ENCODE measurements at regions not wholly inside any gene's neighbourhood (a gene's known extent, or its start where the extent isn't known, plus 50 kb on each side); places are given as distances from the start of the nearest gene placed in this dataset.

- no peak for DNase-seq
These were observed 515.2 kb upstream of the JARID2 start for GRCh38 chr6:14730654-14731053.

DNA sequence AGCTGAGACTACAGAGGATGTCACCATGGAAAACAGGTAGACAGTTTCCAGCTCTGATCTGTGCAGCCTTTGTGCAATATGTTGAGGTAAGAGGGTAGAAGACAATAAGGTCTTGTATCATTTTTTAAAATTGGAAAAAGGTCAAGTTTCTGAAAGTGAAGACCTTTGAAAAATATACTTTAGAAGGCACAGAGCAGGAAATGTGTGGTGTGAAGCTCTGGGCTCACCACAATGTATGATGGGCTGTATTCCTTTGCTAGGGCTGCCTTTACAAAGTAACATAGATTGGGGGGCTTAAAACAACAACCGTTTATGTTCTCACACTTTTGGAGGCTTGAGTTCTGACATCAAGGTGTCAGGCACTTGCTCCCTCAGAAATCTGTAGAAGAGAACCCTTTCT lies 514.3 kb upstream of the JARID2 start:
- DNase-seq: no peak

DNA sequence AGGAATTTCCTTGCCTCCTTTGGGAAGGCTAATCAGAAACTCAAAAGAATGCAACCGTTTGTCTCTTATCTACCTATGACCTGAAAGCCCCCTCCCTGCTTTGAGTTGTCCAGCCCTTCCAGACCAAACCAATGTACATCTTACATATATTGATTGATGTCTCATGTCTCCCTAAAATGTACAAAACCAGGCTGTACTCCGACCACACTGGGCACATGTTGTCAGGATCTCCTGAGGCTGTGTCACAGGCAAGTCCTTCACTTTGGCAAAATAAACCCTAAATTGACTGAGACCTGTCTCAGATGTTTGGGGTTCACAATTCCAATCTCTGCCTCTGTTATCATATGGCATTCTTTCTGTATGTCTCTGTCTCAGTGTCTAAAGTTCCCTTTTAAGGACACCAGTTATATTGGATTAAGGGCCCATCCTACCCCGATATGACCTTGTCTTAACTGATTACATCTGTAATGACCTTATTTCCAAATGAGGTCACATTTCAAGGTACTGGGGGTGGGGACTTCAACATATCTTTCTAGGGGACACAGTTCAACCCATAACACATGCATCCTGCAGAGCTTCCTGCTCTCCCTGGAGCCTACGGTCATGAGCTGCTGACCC lies 513.5 kb upstream of the JARID2 start:
- no peak for DNase-seq

- DNase-seq: no peak
These were observed 512.8 kb upstream of the JARID2 start for GRCh38 chr6:14732844-14733757.

DNA sequence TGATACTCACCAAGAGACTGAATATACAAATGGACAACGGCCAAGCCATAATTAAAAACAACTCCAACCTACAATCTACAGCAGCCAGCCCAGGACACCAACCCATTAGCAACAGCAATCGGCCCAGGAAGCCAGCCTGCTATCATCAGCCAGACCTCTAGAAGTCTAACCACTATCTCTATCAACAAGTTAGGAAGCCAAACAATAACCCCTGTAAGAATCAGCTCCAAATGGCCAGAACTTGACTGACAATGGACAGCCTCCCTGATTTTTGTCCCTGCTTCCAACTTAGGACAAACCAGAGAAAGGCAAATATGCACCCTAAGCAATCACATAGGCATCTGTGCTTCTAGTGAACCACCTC lies 511.8 kb upstream of the JARID2 start:
- no peak for DNase-seq

DNA sequence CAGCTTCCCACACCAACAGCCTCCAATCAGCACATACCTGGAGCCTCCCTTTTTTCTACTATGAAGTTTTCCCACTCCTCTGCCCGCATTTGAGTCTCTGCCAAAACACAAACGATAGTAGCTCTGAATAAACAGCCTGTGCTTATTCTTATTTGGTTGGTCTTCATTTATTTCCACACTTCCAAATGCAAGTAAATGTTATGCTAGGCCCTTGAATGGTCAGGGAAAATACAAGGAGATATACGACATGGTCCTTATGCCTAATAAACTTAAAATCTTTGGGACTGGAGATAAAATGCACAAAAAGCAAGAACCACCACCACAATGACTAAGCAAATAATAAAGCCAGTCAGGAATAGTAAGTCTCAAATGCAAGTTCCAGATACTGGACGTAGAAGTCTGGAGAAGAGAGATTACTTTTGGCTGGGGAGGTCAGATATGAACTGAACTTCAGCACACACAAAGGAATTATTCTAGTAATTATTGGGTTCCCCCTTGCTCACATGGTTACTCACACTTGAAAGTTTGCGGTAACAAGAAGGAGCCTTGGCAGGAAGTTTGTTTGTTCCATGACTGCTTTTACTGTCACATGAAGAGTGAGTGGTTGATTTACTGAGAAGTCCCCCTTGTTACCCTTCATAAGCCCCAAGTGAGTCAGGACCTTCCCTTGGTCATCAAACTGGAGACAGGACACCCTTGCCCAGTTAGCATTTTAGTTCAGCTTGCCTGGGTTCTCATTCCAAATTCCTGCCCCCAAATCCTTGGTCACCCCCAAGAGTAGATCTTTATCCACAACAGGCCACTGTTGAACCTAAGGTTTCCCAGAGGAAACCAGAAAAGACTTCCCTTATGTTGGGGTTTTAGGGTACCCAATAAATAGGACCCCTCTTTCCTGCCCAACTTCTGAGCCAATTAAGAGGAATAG lies 511.2 kb upstream of the JARID2 start:
- DNase-seq: no peak

DNA sequence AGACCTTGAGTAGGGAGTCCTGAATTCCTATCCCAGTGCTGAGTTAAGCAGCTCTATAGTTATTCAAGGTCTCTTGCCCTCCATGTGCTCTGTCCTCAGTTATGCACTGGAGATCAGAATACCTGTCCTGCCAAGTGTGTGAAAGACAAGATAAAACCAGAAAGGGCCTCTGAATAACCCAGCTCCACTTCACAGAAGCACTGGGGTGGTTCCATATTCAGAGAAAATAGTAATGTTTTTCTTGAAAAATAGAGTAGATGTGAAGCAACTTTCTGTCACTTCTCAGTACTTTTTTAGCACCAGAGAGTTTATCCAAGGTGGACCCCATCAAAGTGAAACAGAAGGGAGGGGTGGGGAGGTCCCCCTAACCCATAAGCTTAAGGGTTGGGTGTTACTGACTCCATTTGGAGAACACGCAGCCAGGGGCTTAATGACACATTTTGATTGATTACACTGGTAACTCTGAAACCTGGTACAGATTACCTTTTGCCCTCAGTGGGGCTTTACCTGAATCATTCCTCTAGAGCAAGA lies 509.8 kb upstream of the JARID2 start:
- DNase-seq: no peak

- DNase-seq: no peak
These were observed 509.3 kb upstream of the JARID2 start for GRCh38 chr6:14736554-14736953.

DNA sequence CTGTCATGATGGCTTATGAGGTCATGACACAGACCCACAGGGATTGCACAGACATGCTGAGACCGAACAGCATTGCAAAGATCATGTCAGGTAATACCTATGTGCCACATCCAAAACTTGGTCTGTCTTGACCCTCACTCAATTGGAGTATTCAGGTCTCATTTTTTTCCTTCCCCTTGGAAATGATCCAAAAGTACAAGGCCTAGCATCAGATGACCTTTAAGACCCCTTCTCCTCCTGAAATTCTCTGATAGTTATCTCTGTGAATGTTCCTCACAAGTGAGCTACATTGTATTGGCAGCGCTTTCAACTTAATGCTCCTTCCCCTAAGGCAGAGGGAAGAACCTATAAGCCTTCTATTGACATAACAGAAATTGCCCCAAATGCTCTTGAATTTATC lies 507.4 kb upstream of the JARID2 start:
- DNase-seq: no peak

- DNase-seq: no peak
These were observed 506.9 kb upstream of the JARID2 start for GRCh38 chr6:14738933-14739332.

DNA sequence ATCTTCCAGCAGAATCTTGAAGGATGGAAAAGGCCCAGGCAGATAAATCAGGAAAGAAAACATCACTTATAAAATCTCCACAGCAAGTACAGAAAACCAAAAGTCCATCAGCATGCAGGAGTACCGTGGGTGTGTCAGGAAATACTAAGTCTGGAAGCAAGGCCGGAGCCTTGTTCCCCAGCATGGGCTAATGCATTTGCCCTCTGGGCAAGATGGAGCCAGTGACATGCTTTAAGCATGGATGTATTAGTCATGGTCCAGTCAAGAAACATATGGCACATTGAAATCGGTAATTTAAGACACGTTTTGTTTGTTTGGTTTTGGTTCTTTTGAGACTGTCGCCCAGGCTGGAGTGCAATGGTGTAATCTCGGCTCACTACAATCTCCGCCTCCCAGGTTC lies 506.0 kb upstream of the JARID2 start:
- no peak for DNase-seq

GRCh38 chr6:14742171-14742570 lies 503.7 kb upstream of the JARID2 start:
- DNase-seq: no peak

DNA sequence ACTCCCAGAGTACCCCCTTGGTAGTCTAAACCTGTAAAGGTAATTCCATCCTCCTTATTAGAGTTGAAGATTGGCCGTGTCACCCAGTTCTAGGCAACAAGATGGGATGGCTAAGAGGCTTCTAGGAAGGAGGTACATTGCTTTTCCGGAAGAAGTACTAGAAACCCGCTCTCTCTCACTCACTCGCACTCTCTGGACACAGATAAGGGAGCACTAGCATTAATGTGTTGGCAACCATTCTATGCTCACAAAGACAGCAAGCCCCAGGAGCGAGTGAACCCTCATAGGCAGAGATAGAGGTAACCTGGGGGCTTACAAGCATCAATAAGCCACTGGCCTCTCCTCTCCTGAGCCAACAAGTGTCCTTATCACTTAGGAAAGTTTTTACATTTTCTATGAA lies 503.2 kb upstream of the JARID2 start:
- no peak for DNase-seq

GRCh38 chr6:14743144-14743473 lies 502.8 kb upstream of the JARID2 start:
- no peak for DNase-seq

DNA sequence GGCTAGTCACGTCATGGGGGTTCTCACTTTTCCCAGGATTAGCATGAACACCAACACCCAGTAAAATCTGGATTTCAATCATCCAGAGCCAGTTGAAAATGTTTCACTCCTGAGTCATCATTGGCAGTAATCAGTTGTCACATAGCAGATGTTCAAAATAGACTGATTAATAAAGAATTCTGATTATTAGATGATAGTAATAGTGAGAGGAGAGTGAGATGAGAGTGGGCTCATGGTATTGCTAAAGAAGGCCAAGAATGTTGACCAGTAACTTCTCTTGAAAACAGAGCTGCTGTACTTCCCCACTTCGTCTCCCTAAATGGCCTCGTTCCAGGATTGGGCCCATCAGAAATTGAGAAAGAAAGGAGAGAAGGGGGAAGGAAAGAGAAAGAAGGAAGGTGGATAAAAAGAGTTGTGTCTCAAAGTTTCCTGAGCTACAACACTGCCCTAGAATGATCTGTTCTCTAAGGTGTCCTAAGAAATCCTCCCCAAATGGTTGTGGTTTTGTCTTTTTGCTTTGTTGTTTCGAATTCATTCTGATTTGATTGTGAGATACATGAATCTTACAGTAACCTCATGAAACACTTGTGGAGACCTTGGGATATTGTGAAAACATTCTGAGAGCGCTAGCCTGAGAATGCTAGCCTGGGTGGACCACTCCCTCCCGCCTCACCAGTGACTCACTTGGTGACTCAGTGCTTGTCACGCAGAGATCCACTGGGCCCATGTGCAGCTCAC lies 502.2 kb upstream of the JARID2 start:
- no peak for DNase-seq

- no peak for DNase-seq
These were observed 501.7 kb upstream of the JARID2 start for GRCh38 chr6:14744212-14744556.

GRCh38 chr6:14746139-14746837 lies 499.6 kb upstream of the JARID2 start:
- no peak for DNase-seq

GRCh38 chr6:14747881-14748520 lies 497.9 kb upstream of the JARID2 start:
- DNase-seq: no peak

GRCh38 chr6:14748679-14749078 lies 497.2 kb upstream of the JARID2 start:
- DNase-seq: no peak

DNA sequence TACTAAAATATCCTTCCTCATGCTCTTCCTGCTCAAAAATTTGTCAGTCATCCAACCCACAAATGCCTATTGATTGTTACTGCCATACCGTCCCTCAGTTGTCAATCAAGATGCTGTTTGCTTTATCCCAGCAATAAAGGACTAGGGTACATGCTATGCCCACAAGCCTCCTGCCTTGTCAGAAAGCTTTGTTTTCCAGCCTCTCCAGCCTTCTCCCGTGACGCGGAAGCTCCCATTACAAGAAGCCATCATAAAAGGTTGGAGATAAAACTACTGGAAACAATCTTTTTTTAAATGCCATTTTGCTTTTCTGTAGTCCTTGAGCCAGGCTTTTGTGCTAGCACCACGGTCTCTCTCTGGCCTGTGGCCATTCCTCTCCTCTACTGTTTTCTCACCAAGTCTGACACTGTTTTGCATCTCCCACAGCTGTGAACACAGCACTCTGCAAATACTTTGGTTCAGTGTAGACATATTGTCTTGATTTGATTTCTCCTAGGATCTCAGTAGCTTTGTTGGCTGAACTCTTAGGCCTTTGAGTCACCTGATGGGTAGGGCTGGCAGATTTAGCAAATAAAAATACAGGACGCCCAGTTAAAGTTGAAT lies 495.7 kb upstream of the JARID2 start:
- no peak for DNase-seq

- DNase-seq: no peak
These were observed 494.2 kb upstream of the JARID2 start for GRCh38 chr6:14751645-14752175.

All from SHP77 (cell line).